SK-N-DZ (cell line): ENCODE measurements at regions not wholly inside any gene's neighbourhood (a gene's known extent, or its start where the extent isn't known, plus 50 kb on each side); places are given as distances from the start of the nearest gene placed in this dataset.
"Not testable (repeated sequence)": the region's sequence is repeated elsewhere in the genome, so short reads cannot be mapped to it uniquely, and the experiment has no call there.

Experiments used
- DNase-seq: peaks from one replicate; pipeline ENCODE4 v3.0.0-alpha.2; 2015; ENCODE audit warnings: low spot score

- no peak for DNase-seq
These were observed 297.8 kb upstream of the SLC39A10 start for GRCh38 chr2:195359043-195359735.

- no peak for DNase-seq
These were observed 300.0 kb upstream of the SLC39A10 start for GRCh38 chr2:195356920-195357440.

- DNase-seq = no peak
These were observed 301.0 kb upstream of the SLC39A10 start for GRCh38 chr2:195356026-195356425.

GRCh38 chr2:195352581-195352980 is 304.4 kb upstream of the SLC39A10 start:
- DNase-seq = no peak

- no peak for DNase-seq
These were observed 313.0 kb upstream of the SLC39A10 start for GRCh38 chr2:195343942-195344530.

GRCh38 chr2:195343540-195343939 is 313.5 kb upstream of the SLC39A10 start:
- DNase-seq = no peak

- DNase-seq = no peak
These were observed 315.0 kb upstream of the SLC39A10 start for GRCh38 chr2:195342061-195342460.

- DNase-seq = no peak
These were observed 318.2 kb upstream of the SLC39A10 start for GRCh38 chr2:195338856-195339255.

GRCh38 chr2:195337597-195337996 is 319.4 kb upstream of the SLC39A10 start:
- no peak for DNase-seq

- DNase-seq = no peak
These were observed 323.2 kb upstream of the SLC39A10 start for GRCh38 chr2:195333869-195334268.

- DNase-seq = no peak
These were observed 325.1 kb upstream of the SLC39A10 start for GRCh38 chr2:195331966-195332365.

GRCh38 chr2:195331129-195331528 is 325.9 kb upstream of the SLC39A10 start:
- no peak for DNase-seq

- DNase-seq = no peak
These were observed 326.5 kb upstream of the SLC39A10 start for GRCh38 chr2:195330513-195330956.

GRCh38 chr2:195329784-195330183 is 327.2 kb upstream of the SLC39A10 start:
- DNase-seq = not testable (repeated sequence)

- DNase-seq = no peak
These were observed 330.5 kb upstream of the SLC39A10 start for GRCh38 chr2:195326537-195326936.

- no peak for DNase-seq
These were observed 334.7 kb upstream of the SLC39A10 start for GRCh38 chr2:195322324-195322723.

- DNase-seq = no peak
These were observed 336.5 kb upstream of the SLC39A10 start for GRCh38 chr2:195320413-195320973.

GRCh38 chr2:195319548-195320412 is 337.2 kb upstream of the SLC39A10 start:
- DNase-seq = no peak

GRCh38 chr2:195319112-195319460 is 337.9 kb upstream of the SLC39A10 start:
- no peak for DNase-seq

- DNase-seq = peak; percentile 44
These were observed 338.4 kb upstream of the SLC39A10 start for GRCh38 chr2:195318440-195319111.

- DNase-seq = no peak
These were observed 339.5 kb upstream of the SLC39A10 start for GRCh38 chr2:195317550-195317949.
